ENCODE measurements at regions not wholly inside any gene's neighbourhood (a gene's known extent, or its start where the extent isn't known, plus 50 kb on each side); places are given as distances from the start of the nearest gene placed in this dataset.
A peak's percentile ranks its signal among the peaks of the same experiment; 100 is the strongest.

GRCh38 chr3:187618722-187619121, 51.5 kb downstream of the SST start:
- DNase-seq (ENCODE audit: low read depth in 4 of 4, low spot score in 3 of 4): no peak

GRCh38 chr3:187617213-187617612, 53.0 kb downstream of the SST start:
- DNase-seq (ENCODE audit: low read depth in 4 of 4, low spot score in 3 of 4): no peak

- peak in 1 of 4 donors; percentile 25 for DNase-seq (ENCODE audit: low read depth in 4 of 4, low spot score in 3 of 4)
Observed at GRCh38 chr3:187616307-187616972, 53.8 kb downstream of the SST start.

DNA sequence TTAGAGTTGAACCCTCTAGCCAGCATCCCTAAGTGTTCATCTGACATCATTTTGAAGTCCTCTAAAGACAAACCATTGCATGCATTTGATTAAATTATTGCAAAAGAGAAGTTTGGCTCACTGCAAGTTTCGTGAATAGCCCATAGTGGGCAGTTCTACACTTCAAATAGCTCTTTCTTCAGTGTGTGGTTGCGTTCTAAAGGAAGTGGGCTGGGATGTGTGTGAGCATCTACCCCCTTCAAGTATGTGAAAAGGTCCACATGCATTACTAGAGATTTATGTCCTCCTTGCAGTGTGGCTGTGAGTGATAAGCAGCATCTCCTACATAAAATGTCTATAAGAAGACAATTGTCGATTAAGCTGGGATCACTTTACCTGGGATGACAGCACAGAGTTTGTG, 54.6 kb downstream of the SST start:
- DNase-seq (ENCODE audit: low read depth in 4 of 4, low spot score in 3 of 4): no peak

DNA sequence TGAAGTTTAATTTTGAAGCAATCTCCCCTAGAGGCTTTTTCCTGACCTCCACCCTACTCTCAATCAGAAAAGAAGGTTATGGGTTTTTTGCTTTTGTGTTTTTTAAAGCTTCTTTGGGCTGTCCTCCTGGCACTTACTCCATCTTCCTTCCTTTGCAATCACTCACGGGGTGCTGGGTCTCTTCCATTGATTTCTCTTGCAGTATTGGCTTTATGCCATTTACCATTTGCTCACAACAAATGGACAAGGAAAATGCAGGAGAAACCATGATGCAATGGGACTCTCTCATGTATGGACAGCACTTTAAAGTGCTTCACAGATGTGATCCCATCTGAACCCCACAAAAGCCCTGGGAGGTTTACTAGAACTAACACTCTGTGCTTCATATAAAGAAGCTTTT, 57.5 kb downstream of the SST start:
- DNase-seq (ENCODE audit: low read depth in 4 of 4, low spot score in 3 of 4): no peak

- DNase-seq (ENCODE audit: low read depth in 4 of 4, low spot score in 3 of 4): no peak
Observed at GRCh38 chr3:187610981-187611511, 59.1 kb downstream of the SST start.

DNA sequence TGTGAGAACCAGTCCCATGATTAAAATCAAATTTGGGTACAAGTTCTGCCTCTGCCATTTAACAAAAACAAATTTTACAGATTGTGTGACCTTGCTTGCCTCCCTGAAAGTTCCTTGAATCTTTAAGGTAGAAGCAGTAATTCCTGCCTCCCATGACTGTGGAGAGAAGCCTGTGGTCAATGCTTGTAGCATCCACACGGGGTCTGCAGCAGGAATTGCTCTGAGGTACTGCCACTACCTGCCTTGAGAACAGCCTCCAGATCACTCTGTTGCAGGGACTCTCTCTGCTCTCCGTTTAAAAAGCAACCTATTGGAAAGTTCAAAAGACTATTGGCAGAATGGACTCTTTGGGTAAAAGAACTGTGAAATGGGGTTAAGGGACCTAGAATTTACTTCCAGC, 75.9 kb downstream of the SST start:
- DNase-seq (ENCODE audit: low read depth in 4 of 4, low spot score in 3 of 4): no peak

GRCh38 chr3:187593451-187593850, 76.7 kb downstream of the SST start:
- no peak for DNase-seq (ENCODE audit: low read depth in 4 of 4, low spot score in 3 of 4)

DNA sequence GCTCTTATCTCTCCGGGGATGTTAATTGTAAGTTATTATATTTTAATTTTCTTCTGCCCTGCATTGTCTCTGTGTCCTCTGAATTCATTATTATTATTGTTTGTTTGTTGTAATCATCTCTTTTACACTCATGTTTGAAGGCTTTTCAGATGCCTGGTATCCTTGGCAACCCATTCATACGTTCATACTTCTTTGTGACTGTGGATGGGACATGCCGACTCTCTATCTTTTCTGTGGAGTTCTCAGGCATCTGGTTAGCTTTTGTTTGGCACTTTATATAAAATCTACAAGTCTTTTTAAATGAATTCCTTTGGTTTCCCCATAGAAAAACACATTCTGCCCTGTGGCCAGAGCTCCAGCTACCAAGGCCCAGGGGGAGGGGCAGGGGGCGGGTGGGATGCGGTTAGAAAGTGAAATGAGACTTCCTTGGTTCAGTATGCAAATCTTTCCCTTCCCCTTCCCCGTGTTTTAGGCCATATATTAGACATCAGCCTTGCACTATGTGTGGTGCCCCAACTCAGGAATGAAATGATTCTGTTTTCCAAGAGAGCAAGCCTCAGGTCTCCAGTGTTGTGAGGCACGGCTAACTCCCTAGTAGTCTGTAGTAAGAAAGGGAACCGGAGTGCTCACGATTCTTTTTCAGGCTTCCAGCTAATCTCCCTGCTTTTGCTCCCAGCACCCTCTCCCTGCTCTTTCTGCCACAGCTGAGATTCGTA, 79.2 kb downstream of the SST start:
- no peak for DNase-seq (ENCODE audit: low read depth in 4 of 4, low spot score in 3 of 4)

DNA sequence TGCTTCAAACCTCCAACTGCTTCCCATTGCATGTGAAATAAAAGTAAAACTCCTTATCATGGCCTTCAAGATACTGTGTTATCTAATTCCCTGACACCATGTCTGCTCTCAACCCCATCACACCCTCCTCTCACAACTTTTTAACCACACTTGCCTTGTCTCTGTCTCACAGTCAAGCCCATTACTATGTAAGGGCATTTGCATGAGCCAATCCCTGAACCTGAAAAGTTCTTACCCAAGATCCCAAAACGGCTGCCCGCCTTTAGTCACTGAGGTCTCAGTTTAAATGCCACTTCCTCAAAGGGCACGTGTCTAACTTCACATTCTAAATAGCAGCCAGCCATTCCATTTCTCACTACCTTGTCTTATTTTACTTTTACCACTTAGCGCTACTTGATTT, 83.1 kb downstream of the SST start:
- DNase-seq (ENCODE audit: low read depth in 4 of 4, low spot score in 3 of 4): no peak

DNA sequence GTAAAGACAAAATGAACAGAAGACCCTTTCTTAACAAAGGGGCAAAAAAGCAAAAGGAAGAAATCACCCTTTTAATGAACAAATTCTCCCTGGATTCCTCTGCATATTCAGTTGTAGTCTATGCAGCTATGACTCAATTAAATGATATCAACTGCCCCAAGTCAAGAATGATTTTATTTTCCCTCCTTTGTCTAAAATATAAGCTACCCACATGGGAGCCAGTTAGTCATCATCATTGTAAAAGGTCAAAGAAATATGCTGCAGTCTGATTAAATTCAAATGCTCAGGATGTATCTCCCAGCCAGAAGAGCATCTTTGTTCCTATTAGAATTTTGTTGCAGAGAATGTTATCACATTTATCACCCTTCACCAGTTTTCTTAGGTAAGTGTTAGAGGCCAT, 84.0 kb downstream of the SST start:
- no peak for DNase-seq (ENCODE audit: low read depth in 4 of 4, low spot score in 3 of 4)

DNA sequence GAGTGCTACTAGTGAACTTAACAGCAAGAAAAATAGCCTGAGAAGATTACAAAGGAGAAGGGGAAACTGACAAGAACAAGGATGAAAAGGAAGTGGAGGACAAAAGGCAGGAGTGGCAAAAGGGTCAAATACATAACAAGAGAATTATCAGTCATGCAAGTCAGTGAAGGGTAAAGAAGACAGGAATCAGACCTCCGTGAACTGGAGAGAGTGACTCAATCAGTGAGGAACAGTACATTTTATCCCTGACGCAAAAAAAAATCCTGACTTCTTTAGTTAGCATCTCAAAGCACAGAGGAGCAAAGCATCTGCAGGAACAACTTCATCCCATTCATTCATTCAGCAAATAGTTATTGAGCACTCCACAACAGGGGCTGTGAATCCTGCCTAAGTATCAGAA, 97.8 kb downstream of the SST start:
- no peak for DNase-seq (ENCODE audit: low read depth in 4 of 4, low spot score in 3 of 4)

- no peak for DNase-seq (ENCODE audit: low read depth in 4 of 4, low spot score in 3 of 4)
Observed at GRCh38 chr3:187571701-187572100, 98.5 kb downstream of the SST start.

- no peak for DNase-seq (ENCODE audit: low read depth in 4 of 4, low spot score in 3 of 4)
Observed at GRCh38 chr3:187570776-187571175, 99.4 kb downstream of the SST start.

DNA sequence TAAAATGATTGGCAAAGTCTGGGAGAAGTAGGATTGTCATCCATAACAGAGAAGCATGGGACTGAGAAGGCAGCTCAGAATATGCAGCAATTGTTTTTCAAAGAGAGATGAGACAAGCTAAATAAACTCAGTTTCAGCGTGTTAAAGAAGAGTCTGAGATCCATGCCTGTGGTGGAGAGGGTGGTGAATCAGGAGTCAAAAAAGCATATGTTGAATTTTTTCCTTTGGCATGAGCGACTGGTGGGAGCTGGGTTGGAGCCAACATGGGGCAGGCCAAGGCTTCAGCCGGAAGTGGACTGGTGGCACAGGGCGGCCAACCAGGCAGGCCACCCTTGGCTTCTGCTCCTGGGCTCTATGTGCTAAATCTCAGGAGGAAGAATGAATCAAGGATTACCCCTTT, 102.0 kb downstream of the SST start:
- DNase-seq (ENCODE audit: low read depth in 4 of 4, low spot score in 3 of 4): no peak

- DNase-seq (ENCODE audit: low read depth in 4 of 4, low spot score in 3 of 4): peak in 1 of 4 donors; percentile 5
Observed at GRCh38 chr3:187567661-187568121, 102.5 kb downstream of the SST start.

DNA sequence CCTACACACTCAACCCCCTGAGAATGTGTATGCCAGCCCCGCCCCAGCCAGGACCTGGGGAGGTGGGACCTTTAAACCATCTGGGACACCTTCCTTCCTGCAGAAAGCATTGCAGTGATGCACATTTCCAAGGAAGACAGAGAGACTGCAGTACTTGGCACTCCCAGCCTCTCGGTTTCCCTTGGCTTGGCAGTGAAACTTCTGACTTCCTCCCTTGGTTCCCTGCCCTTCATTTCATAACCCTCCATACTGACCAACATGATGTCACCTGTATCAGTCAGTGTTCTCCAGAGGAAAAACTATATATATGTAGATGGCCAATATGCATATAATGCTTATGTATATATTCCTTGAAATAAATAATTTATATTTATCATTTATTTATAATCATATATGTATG, 103.2 kb downstream of the SST start:
- DNase-seq (ENCODE audit: low read depth in 4 of 4, low spot score in 3 of 4): no peak

GRCh38 chr3:187565701-187566100, 104.5 kb downstream of the SST start:
- DNase-seq (ENCODE audit: low read depth in 4 of 4, low spot score in 3 of 4): no peak

DNA sequence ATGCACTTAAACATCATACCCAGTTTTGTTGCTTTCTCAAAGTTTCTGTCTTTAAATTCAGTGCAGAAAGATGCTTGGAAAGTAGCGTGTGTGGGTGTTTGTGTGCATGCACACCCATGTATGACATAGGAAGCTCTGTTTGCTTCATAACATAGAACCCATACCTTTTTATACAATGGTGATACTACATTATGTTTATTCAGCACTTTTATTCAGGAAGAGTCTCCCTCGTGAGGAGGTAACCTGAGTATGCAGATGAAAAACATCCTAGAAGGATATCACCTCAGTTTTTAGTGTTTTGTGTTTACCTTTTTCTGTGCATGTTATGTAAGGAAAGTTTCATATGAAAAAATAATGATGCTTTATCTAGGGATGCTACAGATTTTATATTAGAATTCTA, 111.2 kb downstream of the SST start:
- no peak for DNase-seq (ENCODE audit: low read depth in 4 of 4, low spot score in 3 of 4)

GRCh38 chr3:187551416-187551815, 118.8 kb downstream of the SST start:
- no peak for DNase-seq (ENCODE audit: low read depth in 4 of 4, low spot score in 3 of 4)

- no peak for DNase-seq (ENCODE audit: low read depth in 4 of 4, low spot score in 3 of 4)
Observed at GRCh38 chr3:187550446-187550845, 119.7 kb downstream of the SST start.

DNA sequence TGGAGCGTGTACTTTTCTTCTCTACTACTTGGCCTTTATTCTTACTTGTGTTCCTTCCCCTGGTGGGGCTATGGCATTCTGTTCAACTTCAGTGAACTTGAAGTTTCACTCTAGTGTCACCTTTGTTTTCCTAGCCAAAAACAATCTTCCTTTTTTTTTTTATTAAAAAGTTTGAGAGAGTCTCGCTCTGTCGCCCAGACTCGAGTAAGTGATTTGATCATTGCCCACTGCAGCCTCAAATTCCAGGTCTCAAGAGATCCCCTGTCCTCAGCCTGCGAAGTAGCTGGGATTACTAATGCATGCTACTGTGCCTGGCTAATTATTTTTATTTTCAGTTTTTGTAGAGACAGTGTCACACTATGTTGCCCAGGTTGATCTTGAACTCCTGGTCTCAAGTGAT, 124.8 kb downstream of the SST start:
- no peak for DNase-seq (ENCODE audit: low read depth in 4 of 4, low spot score in 3 of 4)
